IMR-90 (cell line): ENCODE measurements at regions not wholly inside any gene's neighbourhood (a gene's known extent, or its start where the extent isn't known, plus 50 kb on each side); places are given as distances from the start of the nearest gene placed in this dataset.

Experiments
- ATAC-seq: fragments of 200-7000 bp; cut with Tn5 transposase; 2 replicates; pipeline ENCODE4 v1.9.1; 2020; ENCODE audit warnings: low read depth, mild to moderate bottlenecking, moderate library complexity
- BruUV-seq: library from RNA; stranded (reverse); fragments of 400-500 nt; replicated peaks from 2 replicates; lab custom pipeline; 2021; lab: Mats Ljungman, UMichigan
- CTCF ChIA-PET: fragments of 300-600 bp; formaldehyde crosslinking; extraction: SDS; loops from one replicate; lab custom pipeline; 2021; ENCODE audit warnings: antibody characterized with exemption; lab: Yijun Ruan, JAX
- POLR2A ChIA-PET: fragments of 300-600 bp; sonication (Branson Sonifier 250); formaldehyde crosslinking; loops from one replicate; lab custom pipeline; 2022; ENCODE audit warnings: antibody characterized with exemption; ENCODE audit not compliant: unreplicated experiment; lab: Charles Lee
- DNase-seq: peaks from one replicate; pipeline ENCODE4 v3.0.0; 2013
- H2AFZ ChIP-seq: replicated peaks from 2 replicates; pipeline ENCODE3; 2013; ENCODE audit warnings: low read length, mild to moderate bottlenecking; ENCODE audit not compliant: poor library complexity
- H2AK5ac ChIP-seq: 2 replicates; pipeline ENCODE4 v1.6.1; 2013; ENCODE audit warnings: low read depth, low read length, inconsistent platforms
- H2AK9ac ChIP-seq: replicated peaks from 2 replicates; pipeline ENCODE3; 2013; ENCODE audit warnings: mild to moderate bottlenecking, low read depth, low read length, moderate library complexity; ENCODE audit not compliant: poor library complexity
- H2BK120ac ChIP-seq: 2 replicates; pipeline ENCODE4 v1.6.1; 2013; ENCODE audit warnings: low read depth, low read length, inconsistent platforms
- H2BK15ac ChIP-seq: 3 replicates; pipeline ENCODE4 v1.6.1; 2013; ENCODE audit warnings: low read depth, low read length, inconsistent platforms
- H2BK20ac ChIP-seq: 2 replicates; pipeline ENCODE4 v1.6.1; 2013; ENCODE audit warnings: low read depth, mild to moderate bottlenecking, inconsistent platforms, low read length, moderate library complexity
- H2BK5ac ChIP-seq: 2 replicates; pipeline ENCODE4 v1.6.1; 2013; ENCODE audit warnings: mild to moderate bottlenecking, low read depth, low read length, inconsistent platforms; ENCODE audit not compliant: poor library complexity, severe bottlenecking
- H3K14ac ChIP-seq: replicated peaks from 2 replicates; pipeline ENCODE4 v1.6.1; 2013; ENCODE audit warnings: low read depth, low read length, inconsistent platforms
- H3K18ac ChIP-seq: 2 replicates; pipeline ENCODE4 v1.6.1; 2013; ENCODE audit warnings: low read depth, low read length, control low read depth
- H3K23ac ChIP-seq: 2 replicates; pipeline ENCODE4 v1.6.1; 2013; ENCODE audit warnings: low read depth, low read length, inconsistent platforms
- H3K27ac ChIP-seq: 2 replicates; pipeline ENCODE4 v1.5.1; 2013; ENCODE audit warnings: mild to moderate bottlenecking, control low read depth, low read length; ENCODE audit not compliant: insufficient read depth
- H3K27me3 ChIP-seq: 2 replicates; pipeline ENCODE4 v1.6.1; 2013; ENCODE audit warnings: low read length; ENCODE audit not compliant: control insufficient read depth, insufficient read depth
- H3K36me3 ChIP-seq: 2 replicates; pipeline ENCODE4 v1.6.1; 2013; ENCODE audit warnings: low read length, mixed read lengths; ENCODE audit not compliant: control insufficient read depth, insufficient read depth
- H3K4ac ChIP-seq: 2 replicates; pipeline ENCODE4 v1.6.1; 2013; ENCODE audit warnings: low read depth, low read length, inconsistent platforms
- H3K4me1 ChIP-seq: 2 replicates; pipeline ENCODE4 v1.6.1; 2013; ENCODE audit warnings: low read length, mixed read lengths; ENCODE audit not compliant: control insufficient read depth, insufficient read depth
- H3K4me2 ChIP-seq: 2 replicates; pipeline ENCODE4 v1.6.1; 2013; ENCODE audit warnings: low read depth, mild to moderate bottlenecking, control low read depth, low read length, moderate library complexity
- H3K4me3 ChIP-seq: 2 replicates; pipeline ENCODE4 v1.5.1; 2013; ENCODE audit warnings: low read depth, mild to moderate bottlenecking, control low read depth, low read length, moderate library complexity; ENCODE audit not compliant: insufficient read depth
- H3K56ac ChIP-seq: 2 replicates; pipeline ENCODE4 v1.6.1; 2013; ENCODE audit warnings: low read length, inconsistent platforms; ENCODE audit not compliant: insufficient read depth; ENCODE audit errors: extremely low read depth
- H3K79me1 ChIP-seq, 2 experiments: 2 replicates each; pipeline ENCODE4 v1.6.1; 2013; ENCODE audit warnings: low read length in 2 of 2, inconsistent platforms in 1 of 2, low read depth in 1 of 2
- H3K9ac ChIP-seq: 2 replicates; pipeline ENCODE4 v1.6.1; 2013; ENCODE audit warnings: low read depth, low read length, control low read depth
- H3K9me1 ChIP-seq: 2 replicates; pipeline ENCODE4 v1.6.1; 2013; ENCODE audit warnings: low read length, inconsistent platforms; ENCODE audit not compliant: insufficient read depth
- H3K9me3 ChIP-seq: 2 replicates; pipeline ENCODE4 v1.6.1; 2013; ENCODE audit warnings: low read length; ENCODE audit not compliant: control insufficient read depth, insufficient read depth
- H4K20me1 ChIP-seq: 2 replicates; pipeline ENCODE4 v1.6.1; 2013; ENCODE audit warnings: low read length, inconsistent platforms; ENCODE audit not compliant: insufficient read depth
- H4K5ac ChIP-seq: 2 replicates; pipeline ENCODE4 v1.6.1; 2013; ENCODE audit warnings: mild to moderate bottlenecking, low read depth, low read length, control low read depth
- H4K8ac ChIP-seq, 2 experiments: 2 replicates each; pipeline ENCODE4 v1.6.1; 2013; ENCODE audit warnings: low read depth in 2 of 2, low read length in 2 of 2, control low read depth in 1 of 2, inconsistent platforms in 1 of 2
- H4K91ac ChIP-seq: 2 replicates; pipeline ENCODE4 v1.6.1; 2013; ENCODE audit warnings: low read depth, low read length, inconsistent platforms; ENCODE audit not compliant: insufficient read depth
- BHLHE40 ChIP-seq: fragments of 150-350 bp; IDR thresholded peaks from 2 replicates; pipeline ENCODE4 v1.6.1; 2016; ENCODE audit warnings: mild to moderate bottlenecking, low read depth, low read length
- CEBPB ChIP-seq: IDR thresholded peaks from 2 replicates; pipeline ENCODE4 v1.6.1; 2012; ENCODE audit warnings: low read depth, low read length, improper control_type of control experiment
- CHD1 ChIP-seq: IDR thresholded peaks from 2 replicates; pipeline ENCODE4 v1.6.1; 2012; ENCODE audit warnings: low read depth, low read length, improper control_type of control experiment
- FOS ChIP-seq: fragments of 150-350 bp; IDR thresholded peaks from 2 replicates; pipeline ENCODE4 v1.6.1; 2016; ENCODE audit warnings: low read depth, low read length
- MAFK ChIP-seq: IDR thresholded peaks from 2 replicates; pipeline ENCODE4 v1.6.1; 2012; ENCODE audit warnings: low read depth, low read length, improper control_type of control experiment
- MAZ ChIP-seq: IDR thresholded peaks from 2 replicates; pipeline ENCODE4 v1.6.1; 2012; ENCODE audit warnings: low read depth, mild to moderate bottlenecking, low read length, improper control_type of control experiment, moderate library complexity, borderline replicate concordance
- MXI1 ChIP-seq: IDR thresholded peaks from 2 replicates; pipeline ENCODE4 v1.6.1; 2012; ENCODE audit warnings: low read depth, mild to moderate bottlenecking, low read length, moderate library complexity, borderline replicate concordance
- NFE2L2 ChIP-seq: fragments of 150-350 bp; IDR thresholded peaks from 2 replicates; pipeline ENCODE4 v1.6.1; 2016; ENCODE audit warnings: low read depth, mild to moderate bottlenecking, low read length
- POLR2A ChIP-seq: IDR thresholded peaks from 2 replicates; pipeline ENCODE4 v1.6.1; 2012; ENCODE audit warnings: mild to moderate bottlenecking, low read depth, low read length
- RAD21 ChIP-seq: IDR thresholded peaks from 2 replicates; pipeline ENCODE4 v1.6.1; 2012; ENCODE audit warnings: low read length, improper control_type of control experiment
- RCOR1 ChIP-seq: IDR thresholded peaks from 2 replicates; pipeline ENCODE4 v1.6.1; 2012; ENCODE audit warnings: mild to moderate bottlenecking, low read length, improper control_type of control experiment; ENCODE audit not compliant: insufficient replicate concordance
- RFX5 ChIP-seq: IDR thresholded peaks from 2 replicates; pipeline ENCODE4 v1.8.0; 2012; ENCODE audit warnings: low read depth, mild to moderate bottlenecking, low read length, moderate library complexity
- SMC3 ChIP-seq: fragments of 150-350 bp; IDR thresholded peaks from 2 replicates; pipeline ENCODE4 v1.6.1; 2016; ENCODE audit warnings: low read depth, mild to moderate bottlenecking, antibody characterized with exemption, low read length, moderate library complexity
- dilution Hi-C: fragments of 300-500 bp; cut with HindIII; formaldehyde crosslinking; loops from one replicate; pipeline ENCODE4 v1.14.3; 2018; ENCODE audit warnings: low sequenced_read_pairs; ENCODE audit not compliant: unreplicated experiment
- in situ Hi-C: fragments of 300-500 bp; cut with MboI; formaldehyde crosslinking; loops from 3 replicates; pipeline ENCODE4 v1.14.3; 2019; ENCODE audit warnings: low sequenced_read_pairs, inconsistent platforms, mixed read lengths
- intact Hi-C: fragments of 100-400 bp; cut with micrococcal nuclease; formaldehyde crosslinking; loops from 2 replicates; pipeline ENCODE4 v1.10.0; 2022
- TF ChIP-seq, protein P1 (sequence below): conservative IDR thresholded peaks from 2 replicates; pipeline ENCODE4 v1.5.1; 2012; ENCODE audit warnings: mild to moderate bottlenecking, low read depth, low read length, improper control_type of control experiment
- TF ChIP-seq, protein P2 (sequence below): fragments of 150-350 bp; IDR thresholded peaks from 2 replicates; pipeline ENCODE4 v1.6.1; 2017; ENCODE audit warnings: mild to moderate bottlenecking, antibody characterized with exemption, low read length, low read depth
- TF ChIP-seq, protein P3 (sequence below): fragments of 150-350 bp; IDR thresholded peaks from 2 replicates; pipeline ENCODE4 v1.6.1; 2016; ENCODE audit warnings: low read depth, mild to moderate bottlenecking, low read length, moderate library complexity, borderline replicate concordance

DNA sequence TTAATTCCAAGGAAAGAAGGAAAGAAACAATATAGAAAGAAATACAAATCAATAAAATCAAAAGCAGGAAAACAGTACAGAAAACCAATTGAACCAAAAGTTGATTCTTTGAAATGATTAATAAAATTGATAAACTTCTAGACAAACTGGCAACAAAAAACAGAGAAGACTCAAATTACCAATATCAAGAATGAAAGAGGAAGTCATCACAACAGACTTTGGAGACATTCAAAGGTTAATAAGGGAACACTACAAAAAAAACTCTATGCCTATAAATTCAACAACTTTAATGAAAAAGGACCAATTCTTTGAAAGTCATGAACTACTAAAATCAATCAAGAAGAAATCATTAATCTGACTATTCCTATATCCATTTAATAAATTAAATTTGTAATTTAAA lies 329.3 kb upstream of the NR5A2 start:
- Histone ChIP-seq H4K5ac (no peak overlapping the region), H4K91ac (no peak overlapping the region), H3K18ac (no peak overlapping the region), H3K23ac (no peak overlapping the region), H2AK9ac (no peak overlapping the region), H3K27ac (no peak overlapping the region), H3K9me3 (no peaks in the 10 kb centered on the region), H3K9me1 (no peaks in the 10 kb centered on the region), H4K8ac (no peak overlapping the region), H2BK120ac (no peak overlapping the region), H3K4me2 (no peak overlapping the region), H3K9ac (no peak overlapping the region), H3K4me1 (no peaks in the 10 kb centered on the region), H3K4ac (no peak overlapping the region), H3K56ac (no peak overlapping the region), H3K4me3 (no peak overlapping the region), H3K14ac (no peak overlapping the region), H2AK5ac (no peak overlapping the region), H3K79me1 (no peaks in the 10 kb centered on the region), H2AFZ (no peak overlapping the region), H2BK20ac (no peak overlapping the region), H3K36me3 (no peaks in the 10 kb centered on the region), H2BK5ac (no peak overlapping the region), H2BK15ac (no peak overlapping the region), H3K27me3 (no peaks in the 10 kb centered on the region), H4K20me1 (no peaks in the 10 kb centered on the region)
- in situ Hi-C loops (no loop called here), intact Hi-C loops (no loop called here), dilution Hi-C loops (no loop called here)
- BruUV-seq = no TSS peak
- ATAC-seq (no peak), DNase-seq (no peak)
- no peak for TF ChIP-seq CEBPB
- no peak for TF ChIP-seq MXI1
- TF ChIP-seq RAD21 = no peak
- no peak for TF ChIP-seq FOS
- no peak for TF ChIP-seq MAFK
- TF ChIP-seq RFX5 = no peak
- TF ChIP-seq, protein P1, sequence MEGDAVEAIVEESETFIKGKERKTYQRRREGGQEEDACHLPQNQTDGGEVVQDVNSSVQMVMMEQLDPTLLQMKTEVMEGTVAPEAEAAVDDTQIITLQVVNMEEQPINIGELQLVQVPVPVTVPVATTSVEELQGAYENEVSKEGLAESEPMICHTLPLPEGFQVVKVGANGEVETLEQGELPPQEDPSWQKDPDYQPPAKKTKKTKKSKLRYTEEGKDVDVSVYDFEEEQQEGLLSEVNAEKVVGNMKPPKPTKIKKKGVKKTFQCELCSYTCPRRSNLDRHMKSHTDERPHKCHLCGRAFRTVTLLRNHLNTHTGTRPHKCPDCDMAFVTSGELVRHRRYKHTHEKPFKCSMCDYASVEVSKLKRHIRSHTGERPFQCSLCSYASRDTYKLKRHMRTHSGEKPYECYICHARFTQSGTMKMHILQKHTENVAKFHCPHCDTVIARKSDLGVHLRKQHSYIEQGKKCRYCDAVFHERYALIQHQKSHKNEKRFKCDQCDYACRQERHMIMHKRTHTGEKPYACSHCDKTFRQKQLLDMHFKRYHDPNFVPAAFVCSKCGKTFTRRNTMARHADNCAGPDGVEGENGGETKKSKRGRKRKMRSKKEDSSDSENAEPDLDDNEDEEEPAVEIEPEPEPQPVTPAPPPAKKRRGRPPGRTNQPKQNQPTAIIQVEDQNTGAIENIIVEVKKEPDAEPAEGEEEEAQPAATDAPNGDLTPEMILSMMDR = no peak
- no peak for TF ChIP-seq BHLHE40
- TF ChIP-seq, protein P2, sequence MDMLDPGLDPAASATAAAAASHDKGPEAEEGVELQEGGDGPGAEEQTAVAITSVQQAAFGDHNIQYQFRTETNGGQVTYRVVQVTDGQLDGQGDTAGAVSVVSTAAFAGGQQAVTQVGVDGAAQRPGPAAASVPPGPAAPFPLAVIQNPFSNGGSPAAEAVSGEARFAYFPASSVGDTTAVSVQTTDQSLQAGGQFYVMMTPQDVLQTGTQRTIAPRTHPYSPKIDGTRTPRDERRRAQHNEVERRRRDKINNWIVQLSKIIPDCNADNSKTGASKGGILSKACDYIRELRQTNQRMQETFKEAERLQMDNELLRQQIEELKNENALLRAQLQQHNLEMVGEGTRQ = no peak
- no peak for TF ChIP-seq SMC3
- no peak for TF ChIP-seq RCOR1
- no peak for TF ChIP-seq POLR2A
- TF ChIP-seq CHD1 = no peak
- TF ChIP-seq, protein P3, sequence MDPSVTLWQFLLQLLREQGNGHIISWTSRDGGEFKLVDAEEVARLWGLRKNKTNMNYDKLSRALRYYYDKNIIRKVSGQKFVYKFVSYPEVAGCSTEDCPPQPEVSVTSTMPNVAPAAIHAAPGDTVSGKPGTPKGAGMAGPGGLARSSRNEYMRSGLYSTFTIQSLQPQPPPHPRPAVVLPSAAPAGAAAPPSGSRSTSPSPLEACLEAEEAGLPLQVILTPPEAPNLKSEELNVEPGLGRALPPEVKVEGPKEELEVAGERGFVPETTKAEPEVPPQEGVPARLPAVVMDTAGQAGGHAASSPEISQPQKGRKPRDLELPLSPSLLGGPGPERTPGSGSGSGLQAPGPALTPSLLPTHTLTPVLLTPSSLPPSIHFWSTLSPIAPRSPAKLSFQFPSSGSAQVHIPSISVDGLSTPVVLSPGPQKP = no peak
- no peak for TF ChIP-seq NFE2L2
- TF ChIP-seq MAZ = no peak
- ChIA-PET POLR2A (no interaction called here), CTCF (no interaction called here)
